ENCODE measurements at regions not wholly inside any gene's neighbourhood (a gene's known extent, or its start where the extent isn't known, plus 50 kb on each side); places are given as distances from the start of the nearest gene placed in this dataset.

DNA sequence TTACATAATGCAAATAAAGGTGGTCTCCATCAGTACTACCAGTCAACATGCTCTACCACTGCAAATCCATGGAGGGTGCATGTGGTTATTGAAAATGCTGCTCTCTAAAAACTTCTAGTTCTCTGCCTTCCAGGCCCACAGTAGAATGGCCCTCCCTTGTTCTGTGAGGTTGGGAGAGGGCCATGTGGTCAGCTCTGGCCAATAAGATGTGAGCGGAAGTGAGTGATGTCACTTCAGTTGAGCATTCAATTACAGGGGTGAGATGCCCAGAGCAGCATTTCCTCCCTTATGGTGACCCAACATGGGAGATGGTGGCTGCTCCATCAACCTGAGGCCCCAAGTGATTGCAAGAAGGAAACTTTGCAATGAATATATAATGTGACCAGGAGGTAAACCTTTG lies 148.8 kb downstream of the CPEB2 start:
- ChIA-PET POLR2A (no interaction called here), CTCF (no interaction called here)
- Mint-ChIP-seq H3K27me3 (no peaks in the 10 kb centered on the region), H3K4me1 (ENCODE audit: low read depth) (no peaks in the 10 kb centered on the region), H3K27ac (no peak overlapping the region), H3K36me3 (ENCODE audit: low read depth) (no peaks in the 10 kb centered on the region), H3K9me3 (no peaks in the 10 kb centered on the region), H3K4me3 (no peak overlapping the region)
- ATAC-seq (no peak), DNase-seq (no peak)
- TF ChIP-seq, protein P1, sequence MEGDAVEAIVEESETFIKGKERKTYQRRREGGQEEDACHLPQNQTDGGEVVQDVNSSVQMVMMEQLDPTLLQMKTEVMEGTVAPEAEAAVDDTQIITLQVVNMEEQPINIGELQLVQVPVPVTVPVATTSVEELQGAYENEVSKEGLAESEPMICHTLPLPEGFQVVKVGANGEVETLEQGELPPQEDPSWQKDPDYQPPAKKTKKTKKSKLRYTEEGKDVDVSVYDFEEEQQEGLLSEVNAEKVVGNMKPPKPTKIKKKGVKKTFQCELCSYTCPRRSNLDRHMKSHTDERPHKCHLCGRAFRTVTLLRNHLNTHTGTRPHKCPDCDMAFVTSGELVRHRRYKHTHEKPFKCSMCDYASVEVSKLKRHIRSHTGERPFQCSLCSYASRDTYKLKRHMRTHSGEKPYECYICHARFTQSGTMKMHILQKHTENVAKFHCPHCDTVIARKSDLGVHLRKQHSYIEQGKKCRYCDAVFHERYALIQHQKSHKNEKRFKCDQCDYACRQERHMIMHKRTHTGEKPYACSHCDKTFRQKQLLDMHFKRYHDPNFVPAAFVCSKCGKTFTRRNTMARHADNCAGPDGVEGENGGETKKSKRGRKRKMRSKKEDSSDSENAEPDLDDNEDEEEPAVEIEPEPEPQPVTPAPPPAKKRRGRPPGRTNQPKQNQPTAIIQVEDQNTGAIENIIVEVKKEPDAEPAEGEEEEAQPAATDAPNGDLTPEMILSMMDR (IDR thresholded peaks at IDR 0.05), result no peak
- intact Hi-C loops (cut with micrococcal nuclease), result no loop called here

DNA sequence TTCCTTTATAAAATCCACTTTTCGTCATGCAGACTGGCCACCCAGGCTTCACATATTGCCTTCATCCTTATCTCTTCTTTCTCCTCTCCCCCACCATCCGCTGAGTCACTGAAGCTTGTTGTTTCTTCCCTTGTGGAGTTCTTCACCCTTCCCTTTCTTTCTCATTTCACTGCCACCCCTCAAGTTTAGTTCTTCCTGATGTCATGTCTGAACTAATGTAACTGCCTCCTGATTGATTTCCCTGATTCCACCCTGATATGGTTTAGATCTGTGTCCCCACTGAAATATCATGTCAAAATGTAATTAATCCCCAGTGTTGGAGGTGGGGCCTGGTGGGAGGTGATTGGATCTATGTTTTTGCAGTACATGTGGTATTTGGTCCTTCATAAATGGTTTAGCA lies 151.4 kb downstream of the CPEB2 start:
- ChIA-PET POLR2A (no interaction called here), CTCF (interaction anchor here (1.6 kb wide), 1 partner anchor 242 kb away, joined by 4 read pairs; no protein-coding TSS in a partner anchor)
- Mint-ChIP-seq H3K4me1 (ENCODE audit: low read depth) (no peaks in the 10 kb centered on the region), H3K36me3 (ENCODE audit: low read depth) (no peaks in the 10 kb centered on the region), H3K27me3 (no peaks in the 10 kb centered on the region), H3K4me3 (no peak overlapping the region), H3K27ac (no peak overlapping the region), H3K9me3 (no peaks in the 10 kb centered on the region)
- ATAC-seq (no peak), DNase-seq (no peak)
- TF ChIP-seq, protein P1 (IDR thresholded peaks at IDR 0.05), result no peak
- intact Hi-C loops (cut with micrococcal nuclease), result no loop called here

DNA sequence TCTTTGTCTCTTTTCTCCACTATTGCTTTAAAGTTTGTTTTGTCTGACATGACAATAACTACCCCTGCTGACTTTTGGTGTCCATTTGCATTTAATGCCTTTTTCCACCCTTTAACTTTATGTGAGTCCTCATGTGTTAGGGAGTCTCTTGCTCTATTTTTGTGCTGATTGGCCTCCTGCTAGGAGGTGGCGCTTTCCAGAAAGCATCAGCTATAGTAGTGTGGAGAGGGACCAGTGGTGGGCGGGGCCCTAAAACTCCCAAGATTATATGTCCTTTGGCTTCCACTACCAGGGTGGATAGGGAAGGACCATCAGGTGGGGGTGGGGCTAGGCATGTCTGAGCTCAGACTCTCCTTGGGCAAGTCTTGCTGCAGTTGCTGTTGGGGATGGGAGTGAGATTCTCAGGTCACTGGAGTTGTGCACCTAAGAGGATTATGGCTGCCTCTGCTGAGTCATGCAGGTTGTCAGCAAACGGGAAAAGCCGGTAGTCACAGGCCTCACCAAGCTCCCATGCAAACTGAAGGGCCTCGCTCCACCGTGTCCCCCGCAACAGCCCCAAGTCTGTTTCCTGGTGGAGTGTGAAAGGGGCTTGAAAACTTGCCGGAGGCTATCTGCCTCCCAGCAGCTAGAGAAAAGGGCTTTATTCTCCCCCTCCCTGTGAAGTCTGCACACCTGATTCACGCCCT lies 156.3 kb downstream of the CPEB2 start:
- intact Hi-C loops (cut with micrococcal nuclease), result no loop called here
- ChIA-PET CTCF (no interaction called here), POLR2A (interaction anchor here (0.6 to 0.9 kb wide), 2 partner anchors 127 to 238 kb away, joined by 3 read pairs; no protein-coding TSS in a partner anchor)
- Mint-ChIP-seq H3K4me3 (no peak overlapping the region), H3K9me3 (no peaks in the 10 kb centered on the region), H3K27me3 (peaks cover 9% of the 10 kb centered on the region), H3K4me1 (ENCODE audit: low read depth) (no peaks in the 10 kb centered on the region), H3K27ac (no peak overlapping the region), H3K36me3 (ENCODE audit: low read depth) (no peaks in the 10 kb centered on the region)
- TF ChIP-seq, protein P1 (IDR thresholded peaks at IDR 0.05), result no peak
- no peak for ATAC-seq
- no peak for DNase-seq

DNA sequence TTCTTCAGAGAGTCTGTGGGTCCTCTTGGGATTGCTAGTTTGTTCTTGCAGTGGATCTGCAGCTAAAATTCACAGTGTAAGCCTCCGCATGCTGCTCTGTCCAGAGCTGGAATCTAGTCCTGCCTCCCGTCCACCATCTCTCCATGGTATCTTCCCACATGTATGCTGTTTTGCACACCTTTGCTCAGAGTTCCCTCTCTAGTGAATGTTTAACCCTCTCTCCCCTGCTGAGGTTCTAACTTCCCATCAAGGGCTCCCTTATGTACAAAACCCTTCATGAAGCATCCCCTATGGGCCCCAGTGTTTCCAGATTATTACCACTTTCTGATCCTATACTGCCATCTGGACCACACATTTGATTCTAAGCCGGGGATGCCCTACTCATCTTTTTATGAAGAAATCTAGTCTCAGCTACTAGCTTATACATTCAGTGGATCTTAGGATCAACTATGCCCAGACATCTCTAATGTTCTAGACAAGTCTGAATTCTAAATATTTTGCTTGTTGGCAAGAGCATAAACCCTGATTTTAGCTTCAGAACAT lies 157.3 kb downstream of the CPEB2 start:
- CTCF ChIA-PET, result no interaction called here
- TF ChIP-seq, protein P1 (IDR thresholded peaks at IDR 0.05), result no peak
- intact Hi-C loops (cut with micrococcal nuclease), result no loop called here

DNA sequence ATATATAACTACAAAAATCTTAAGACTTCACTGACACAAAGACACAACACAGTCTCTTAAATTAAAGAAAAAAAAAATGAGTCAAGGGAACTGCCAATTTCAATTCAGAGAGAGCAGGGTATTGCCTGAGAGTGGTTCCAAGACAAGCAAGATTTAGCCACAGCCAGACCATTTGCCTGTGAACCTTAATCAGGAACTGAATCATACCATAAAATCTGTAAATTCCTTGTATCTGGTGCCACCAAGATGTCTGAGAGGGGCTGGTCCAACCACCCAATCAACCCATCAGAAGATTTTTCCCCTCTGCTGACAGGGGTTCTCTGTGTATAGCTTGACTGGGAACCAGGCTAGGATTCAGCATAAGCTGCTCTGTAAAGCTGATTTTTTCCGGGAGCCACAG lies 159.2 kb downstream of the CPEB2 start:
- intact Hi-C loops (cut with micrococcal nuclease), result no loop called here
- ChIA-PET POLR2A (no interaction called here), CTCF (interaction anchor here (1.3 to 1.4 kb wide), 2 partner anchors 13 to 21 kb away, joined by 4 to 5 read pairs; no protein-coding TSS in a partner anchor)
- Mint-ChIP-seq H3K4me3 (no peak overlapping the region), H3K27ac (no peak overlapping the region), H3K4me1 (ENCODE audit: low read depth) (no peaks in the 10 kb centered on the region), H3K27me3 (peaks cover 9% of the 10 kb centered on the region), H3K9me3 (no peaks in the 10 kb centered on the region), H3K36me3 (ENCODE audit: low read depth) (no peaks in the 10 kb centered on the region)
- DNase-seq (no peak), ATAC-seq (no peak)
- TF ChIP-seq, protein P1 (IDR thresholded peaks at IDR 0.05), result no peak

More for the DNA sequence above, 157.3 kb downstream of the CPEB2 start:
- H3K4me1 Mint-ChIP-seq (ENCODE audit: low read depth), result no peaks in the 10 kb centered on the region
- no peak overlapping the region for H3K4me3 Mint-ChIP-seq
- no peak for DNase-seq
- no peaks in the 10 kb centered on the region for H3K36me3 Mint-ChIP-seq (ENCODE audit: low read depth)
- no peak overlapping the region for H3K27ac Mint-ChIP-seq
- no peaks in the 10 kb centered on the region for H3K9me3 Mint-ChIP-seq
- POLR2A ChIA-PET, result interaction anchor here (0.9 kb wide), 1 partner anchor 126 kb away, joined by 3 read pairs; no protein-coding TSS in a partner anchor
- no peak for ATAC-seq
- peaks cover 9% of the 10 kb centered on the region for H3K27me3 Mint-ChIP-seq
